GM19239 (cell line): ENCODE measurements at regions not wholly inside any gene's neighbourhood (a gene's known extent, or its start where the extent isn't known, plus 50 kb on each side); places are given as distances from the start of the nearest gene placed in this dataset.

ENCODE experiments used
- DNase-seq: peaks from one replicate; pipeline ENCODE4 v3.0.0; 2011; ENCODE audit warnings: low spot score; ENCODE audit not compliant: insufficient read length
- FAIRE-seq: peaks from 2 replicates; lab custom pipeline; 2011; peaks lifted over from hg19 to GRCh38; lab: Jason Lieb, UNC

- FAIRE-seq (no peak), DNase-seq (no peak)
These were observed 633.2 kb downstream of the FBXO15 start for GRCh38 chr18:73514449-73514848.

- FAIRE-seq (no peak), DNase-seq (no peak)
These were observed 635.7 kb downstream of the FBXO15 start for GRCh38 chr18:73511771-73512503.

- DNase-seq = no peak
- no peak for FAIRE-seq
These were observed 638.2 kb downstream of the FBXO15 start for GRCh38 chr18:73509460-73509859.

- FAIRE-seq = no peak
- no peak for DNase-seq
These were observed 635.5 kb upstream of the NETO1 start for GRCh38 chr18:73503326-73503725.

- DNase-seq = no peak
- no peak for FAIRE-seq
These were observed 620.2 kb upstream of the NETO1 start for GRCh38 chr18:73487966-73488365.

GRCh38 chr18:73485166-73485565 is 617.4 kb upstream of the NETO1 start:
- no peak for DNase-seq
- no peak for FAIRE-seq

GRCh38 chr18:73482901-73483300 is 615.1 kb upstream of the NETO1 start:
- DNase-seq (no peak), FAIRE-seq (no peak)

- DNase-seq = no peak
- no peak for FAIRE-seq
These were observed 611.7 kb upstream of the NETO1 start for GRCh38 chr18:73479477-73479876.

- FAIRE-seq = no peak
These were observed 610.4 kb upstream of the NETO1 start for GRCh38 chr18:73478191-73478590.

GRCh38 chr18:73476031-73476430 is 608.2 kb upstream of the NETO1 start:
- no peak for DNase-seq
- no peak for FAIRE-seq

More at GRCh38 chr18:73478191-73478590, 610.4 kb upstream of the NETO1 start:
- DNase-seq = no peak

- DNase-seq = no peak
- no peak for FAIRE-seq
These were observed 594.3 kb upstream of the NETO1 start for GRCh38 chr18:73462092-73462491.

GRCh38 chr18:73461780-73462059 is 593.9 kb upstream of the NETO1 start:
- DNase-seq = no peak
- FAIRE-seq = no peak

- FAIRE-seq (no peak), DNase-seq (no peak)
These were observed 593.4 kb upstream of the NETO1 start for GRCh38 chr18:73461038-73461779.

GRCh38 chr18:73458186-73458964 is 590.6 kb upstream of the NETO1 start:
- no peak for FAIRE-seq
- no peak for DNase-seq

- FAIRE-seq (no peak), DNase-seq (no peak)
These were observed 588.9 kb upstream of the NETO1 start for GRCh38 chr18:73456643-73457042.

GRCh38 chr18:73452866-73453265 is 585.1 kb upstream of the NETO1 start:
- FAIRE-seq (no peak), DNase-seq (no peak)

- FAIRE-seq = no peak
- DNase-seq = no peak
These were observed 578.7 kb upstream of the NETO1 start for GRCh38 chr18:73446502-73446901.

GRCh38 chr18:73431620-73432019 is 563.8 kb upstream of the NETO1 start:
- FAIRE-seq (no peak), DNase-seq (no peak)

- DNase-seq (no peak), FAIRE-seq (no peak)
These were observed 553.2 kb upstream of the NETO1 start for GRCh38 chr18:73421010-73421409.

- no peak for FAIRE-seq
- DNase-seq = no peak
These were observed 551.7 kb upstream of the NETO1 start for GRCh38 chr18:73419531-73419930.

GRCh38 chr18:73414598-73414997 is 546.8 kb upstream of the NETO1 start:
- no peak for FAIRE-seq
- DNase-seq = no peak
